H1 (cell line): ENCODE measurements at regions not wholly inside any gene's neighbourhood (a gene's known extent, or its start where the extent isn't known, plus 50 kb on each side); places are given as distances from the start of the nearest gene placed in this dataset.

Source experiments
- CTCF ChIA-PET: fragments of 300-600 bp; sonication (Branson Sonifier 250); formaldehyde crosslinking; loops from one replicate; lab custom pipeline; 2021; ENCODE audit not compliant: partially characterized antibody; lab: Charles Lee
- POLR2A ChIA-PET: fragments of 300-600 bp; sonication (Branson Sonifier 250); formaldehyde crosslinking; loops from one replicate; lab custom pipeline; 2021; ENCODE audit warnings: inconsistent platforms; ENCODE audit not compliant: partially characterized antibody; lab: Charles Lee
- DNase-seq, 2 experiments: peaks; one replicate each; pipeline versions ENCODE4 v3.0.0 to v3.0.0-alpha.2; 2010 to 2022; ENCODE audit warnings: low spot score in 2 of 2, low read depth in 1 of 2, mixed read lengths in 1 of 2
- FAIRE-seq: peaks from 2 replicates; lab custom pipeline; 2011; peaks lifted over from hg19 to GRCh38; lab: Jason Lieb, UNC
- H2AFZ ChIP-seq: 2 replicates; pipeline ENCODE4 v1.8.1; 2012; ENCODE audit warnings: low read length, inconsistent platforms
- H2AK5ac ChIP-seq: 2 replicates; pipeline ENCODE4 v1.6.1; 2013; ENCODE audit warnings: low read depth, low read length
- H2BK120ac ChIP-seq: replicated peaks from 2 replicates; pipeline ENCODE3; 2013; ENCODE audit warnings: low read depth, low read length, inconsistent platforms
- H2BK12ac ChIP-seq: 2 replicates; pipeline ENCODE4 v1.6.1; 2013; ENCODE audit warnings: low read depth, low read length
- H2BK15ac ChIP-seq: 2 replicates; pipeline ENCODE4 v1.6.1; 2013; ENCODE audit warnings: low read length
- H2BK20ac ChIP-seq: 2 replicates; pipeline ENCODE4 v1.6.1; 2013; ENCODE audit warnings: low read length
- H2BK5ac ChIP-seq: 2 replicates; pipeline ENCODE4 v1.6.1; 2013; ENCODE audit warnings: low read depth, low read length
- H3K14ac ChIP-seq: 2 replicates; pipeline ENCODE4 v1.6.1; 2013; ENCODE audit warnings: inconsistent platforms; ENCODE audit not compliant: insufficient read length
- H3K18ac ChIP-seq: 2 replicates; pipeline ENCODE4 v1.6.1; 2013; ENCODE audit warnings: low read length; ENCODE audit errors: extremely low read depth
- H3K23ac ChIP-seq: 2 replicates; pipeline ENCODE4 v1.6.1; 2013; ENCODE audit warnings: inconsistent platforms; ENCODE audit not compliant: insufficient read length
- H3K23me2 ChIP-seq: 2 replicates; pipeline ENCODE4 v1.6.1; 2013; ENCODE audit warnings: low read depth, low read length
- H3K27ac ChIP-seq: 2 replicates; pipeline ENCODE4 v1.6.1; 2011; ENCODE audit warnings: low read depth, low read length, inconsistent platforms
- H3K27me3 ChIP-seq, 4 experiments: replicated peaks in 1 of 4; 1 replicate in 1 of 4; 2 replicates in 3 of 4; pipeline versions ENCODE4 v1.6.1 to v1.8.1; 2011 to 2013; ENCODE audit warnings: low read length in 3 of 4, mild to moderate bottlenecking in 3 of 4, inconsistent platforms in 2 of 4, mixed read lengths in 2 of 4, moderate library complexity in 1 of 4; ENCODE audit not compliant: control insufficient read depth in 3 of 4, insufficient read depth in 3 of 4; ENCODE audit errors: extremely low read depth in 1 of 4
- H3K36me3 ChIP-seq, 4 experiments: 2 replicates each; pipeline versions ENCODE4 v1.6.1 to v1.8.1; 2011 to 2013; ENCODE audit warnings: mild to moderate bottlenecking in 4 of 4, low read length in 3 of 4, moderate library complexity in 2 of 4, control low read depth in 1 of 4, inconsistent platforms in 1 of 4; ENCODE audit not compliant: insufficient read depth in 4 of 4, control insufficient read depth in 2 of 4
- H3K4ac ChIP-seq: replicated peaks from 2 replicates; pipeline ENCODE3; 2013; ENCODE audit warnings: low read length, low read depth, mixed read lengths, inconsistent platforms; ENCODE audit not compliant: insufficient read length
- H3K4me1 ChIP-seq, 4 experiments: replicated peaks in 1 of 4; 1 replicate in 1 of 4; 2 replicates in 3 of 4; pipeline versions ENCODE4 v1.6.1 to v1.8.1; 2011 to 2013; ENCODE audit warnings: low read length in 3 of 4, inconsistent platforms in 2 of 4, mixed read lengths in 1 of 4; ENCODE audit not compliant: insufficient read depth in 4 of 4, control insufficient read depth in 3 of 4
- H3K4me2 ChIP-seq, 2 experiments: 2 replicates each; pipeline versions ENCODE4 v1.6.1 to v1.8.1; 2011 to 2013; ENCODE audit warnings: low read depth in 2 of 2, low read length in 2 of 2, control low read depth in 1 of 2, inconsistent platforms in 1 of 2, mild to moderate bottlenecking in 1 of 2; ENCODE audit not compliant: insufficient read depth in 1 of 2
- H3K4me3 ChIP-seq, 4 experiments: fragments of 200-600, 300-600 bp in 1 of 4; sonication (generic), shearing (Covaris generic), sonication (Bioruptor Twin) in 1 of 4; 2 replicates each; pipeline versions ENCODE4 v1.5.1 to v1.8.1; 2011 to 2016; ENCODE audit warnings: low read length in 4 of 4, low read depth in 3 of 4, control low read depth in 2 of 4, inconsistent platforms in 2 of 4, mild to moderate bottlenecking in 2 of 4, mixed read lengths in 1 of 4, moderate library complexity in 1 of 4; ENCODE audit not compliant: insufficient read depth in 2 of 4; ENCODE audit errors: extremely low read depth in 1 of 4
- H3K56ac ChIP-seq: replicated peaks from 2 replicates; pipeline ENCODE3; 2013; ENCODE audit warnings: low read depth, mild to moderate bottlenecking, mixed read lengths, low read length, inconsistent platforms; ENCODE audit not compliant: insufficient read length
- H3K79me1 ChIP-seq: 2 replicates; pipeline ENCODE4 v1.6.1; 2013; ENCODE audit warnings: low read depth, low read length, control low read depth
- H3K79me2 ChIP-seq, 2 experiments: 2 replicates each; pipeline versions ENCODE4 v1.6.1 to v1.8.1; 2012 to 2013; ENCODE audit warnings: low read length in 2 of 2, mild to moderate bottlenecking in 2 of 2, inconsistent platforms in 1 of 2; ENCODE audit not compliant: insufficient read depth in 2 of 2, control insufficient read depth in 1 of 2
- H3K9ac ChIP-seq, 4 experiments: replicated peaks in 1 of 4; 1 replicate in 1 of 4; 2 replicates in 3 of 4; pipeline versions ENCODE4 v1.6.1 to v1.8.1; 2011 to 2013; ENCODE audit warnings: low read depth in 3 of 4, low read length in 3 of 4, control low read depth in 2 of 4, mild to moderate bottlenecking in 2 of 4, moderate library complexity in 2 of 4, inconsistent platforms in 1 of 4; ENCODE audit errors: extremely low read depth in 1 of 4
- H3K9me3 ChIP-seq, 2 experiments: 2 replicates each; pipeline versions ENCODE4 v1.6.1 to v1.8.1; 2012 to 2013; ENCODE audit warnings: mild to moderate bottlenecking in 2 of 2, moderate library complexity in 2 of 2, control low read depth in 1 of 2, inconsistent platforms in 1 of 2, low read depth in 1 of 2, low read length in 1 of 2, mixed read lengths in 1 of 2; ENCODE audit not compliant: insufficient read depth in 2 of 2
- H4K20me1 ChIP-seq, 2 experiments: replicated peaks in 1 of 2; 2 replicates each; pipeline versions ENCODE3 to v1.8.1; 2011 to 2013; ENCODE audit warnings: inconsistent platforms in 2 of 2, low read length in 2 of 2, mild to moderate bottlenecking in 1 of 2; ENCODE audit not compliant: insufficient read depth in 2 of 2, control insufficient read depth in 1 of 2
- H4K5ac ChIP-seq: 2 replicates; pipeline ENCODE4 v1.6.1; 2013; ENCODE audit warnings: low read length, low read depth, mixed read lengths, inconsistent platforms; ENCODE audit not compliant: insufficient read length
- H4K8ac ChIP-seq: 2 replicates; pipeline ENCODE4 v1.8.0; 2013; ENCODE audit warnings: mild to moderate bottlenecking, moderate library complexity, low read length, inconsistent platforms; ENCODE audit not compliant: insufficient read depth; ENCODE audit errors: extremely low read depth
- H4K91ac ChIP-seq: replicated peaks from 2 replicates; pipeline ENCODE3; 2013; ENCODE audit warnings: low read length, mixed read lengths, inconsistent platforms; ENCODE audit not compliant: insufficient read length
- CBX8 ChIP-seq: fragments of 300-800, 300-1000 bp; sonication (generic); IDR thresholded peaks from 2 replicates; pipeline ENCODE4 v1.7.1; 2016; ENCODE audit warnings: low read depth, low read length, borderline replicate concordance
- CEBPB ChIP-seq: IDR thresholded peaks from 2 replicates; pipeline ENCODE4 v1.6.1; 2012; ENCODE audit warnings: low read depth, low read length
- CHD1 ChIP-seq: IDR thresholded peaks from 2 replicates; pipeline ENCODE4 v1.6.1; 2012; ENCODE audit warnings: low read depth, low read length, improper control_type of control experiment
- CTBP2 ChIP-seq: IDR thresholded peaks from 2 replicates; pipeline ENCODE4 v1.7.0; 2011; ENCODE audit warnings: borderline replicate concordance, mild to moderate bottlenecking, moderate library complexity, mixed read lengths, low read length; ENCODE audit not compliant: insufficient read depth, insufficient read length
- EGR1 ChIP-seq: IDR thresholded peaks from 2 replicates; pipeline ENCODE4 v1.6.1; 2011; ENCODE audit warnings: low read depth, low read length, borderline replicate concordance
- GTF2F1 ChIP-seq: IDR thresholded peaks from 2 replicates; pipeline ENCODE4 v1.6.1; 2012; ENCODE audit warnings: low read depth, low read length, improper control_type of control experiment, borderline replicate concordance
- KDM1A ChIP-seq: fragments of 200-600, 300-600 bp; sonication (generic); IDR thresholded peaks from 2 replicates; pipeline ENCODE4 v1.7.1; 2016; ENCODE audit warnings: mild to moderate bottlenecking, low read length, borderline replicate concordance
- POLR2AphosphoS5 ChIP-seq: IDR thresholded peaks from 2 replicates; pipeline ENCODE4 v1.6.1; 2011; ENCODE audit warnings: low read depth, low read length
- RAD21 ChIP-seq, 2 experiments: IDR thresholded peaks in 1 of 2; conservative IDR thresholded peaks in 1 of 2; 2 replicates each; pipeline ENCODE4 v1.6.1; 2011; ENCODE audit warnings: low read depth in 2 of 2, low read length in 2 of 2, improper control_type of control experiment in 1 of 2, inconsistent platforms in 1 of 2, mild to moderate bottlenecking in 1 of 2, moderate library complexity in 1 of 2
- RBBP5 ChIP-seq: IDR thresholded peaks from 2 replicates; pipeline ENCODE4 v1.7.1; 2012; ENCODE audit warnings: low read depth, mild to moderate bottlenecking, inconsistent platforms, low read length, moderate library complexity, borderline replicate concordance
- RNF2 ChIP-seq: fragments of 200-900, 300-1000 bp; sonication (generic); IDR thresholded peaks from 2 replicates; pipeline ENCODE4 v1.7.1; 2016; ENCODE audit warnings: borderline replicate concordance, low read depth, mild to moderate bottlenecking, antibody characterized with exemption, low read length; ENCODE audit not compliant: poor library complexity, severe bottlenecking; ENCODE audit errors: missing control alignments
- SIN3A ChIP-seq, 2 experiments: IDR thresholded peaks in 1 of 2; conservative IDR thresholded peaks in 1 of 2; 2 replicates each; pipeline ENCODE4 v1.6.1; 2011 to 2012; ENCODE audit warnings: low read length in 2 of 2, improper control_type of control experiment in 1 of 2, low read depth in 1 of 2, mild to moderate bottlenecking in 1 of 2
- WGBS, 2 experiments: shearing (Covaris generic) in 1 of 2; methylation state at CpG; one replicate each; pipeline versions ENCODE4 v1.1.6 to v1.1.7; 2013 to 2015; ENCODE audit warnings: low lambda C conversion rate in 2 of 2, mixed read lengths in 2 of 2, inconsistent platforms in 1 of 2, low coverage in 1 of 2, missing lambda C conversion rate in 1 of 2; ENCODE audit not compliant: insufficient replicate concordance in 2 of 2, insufficient coverage in 1 of 2, insufficient read length in 1 of 2; ENCODE audit errors: extremely low coverage in 1 of 2, missing lambda C conversion rate in 1 of 2; 5-methylcytosine and 5-hydroxymethylcytosine counted together
- TF ChIP-seq, protein P1 (sequence below): IDR thresholded peaks from 2 replicates; pipeline ENCODE4 v1.6.1; 2011; ENCODE audit warnings: low read depth, mild to moderate bottlenecking, low read length; ENCODE audit not compliant: insufficient read depth

DNA sequence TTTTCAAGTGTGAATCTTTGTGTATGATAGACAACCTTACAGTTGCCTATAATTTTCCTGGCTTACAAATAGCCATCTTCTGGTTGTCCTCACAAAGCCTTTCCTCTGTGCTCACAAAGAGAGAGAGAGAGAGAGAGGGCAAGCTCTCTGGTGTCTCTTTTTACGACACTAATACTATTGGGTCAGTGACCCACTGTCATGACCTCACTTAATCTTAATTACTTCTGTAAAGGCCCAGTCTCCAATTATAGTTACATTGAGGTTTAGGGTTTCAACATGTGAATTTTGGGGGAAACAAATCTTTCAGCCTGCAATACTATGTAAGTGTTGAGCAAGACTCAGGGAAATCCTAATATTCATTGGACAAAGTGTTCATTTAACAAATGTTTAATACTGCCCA is 167.4 kb upstream of the COL11A1 start:
- Histone ChIP-seq H3K23ac (no peak overlapping the region), H2BK12ac (no peak overlapping the region), H2BK5ac (no peak overlapping the region), H3K4me2 (no peak overlapping the region), H3K79me1 (no peaks in the 10 kb centered on the region), H3K9ac (no peak overlapping the region), H3K56ac (no peak overlapping the region), H2AFZ (no peak overlapping the region), H3K36me3 (no peaks in the 10 kb centered on the region), H4K20me1 (no peaks in the 10 kb centered on the region), H3K14ac (no peak overlapping the region), H4K5ac (no peak overlapping the region), H3K4me3 (no peak overlapping the region), H3K18ac (no peak overlapping the region), H4K91ac (no peak overlapping the region), H2BK120ac (no peak overlapping the region), H3K27ac (no peak overlapping the region), H2BK15ac (no peak overlapping the region), H2AK5ac (no peak overlapping the region), H3K23me2 (no peaks in the 10 kb centered on the region), H3K9me3 (no peaks in the 10 kb centered on the region), H3K4ac (no peak overlapping the region), H3K79me2 (no peaks in the 10 kb centered on the region), H3K27me3 (no peaks in the 10 kb centered on the region), H4K8ac (no peak overlapping the region), H2BK20ac (no peak overlapping the region), H3K4me1 (0 out of 7 replicates have a peak, but pooled peaks cover 0 to 7% (median 0%) of the 10 kb centered on the region in 4 experiments)
- ChIA-PET CTCF (interaction anchor here (0.6 to 1.3 kb wide), 2 partner anchors 9 to 24 kb away, joined by 4 read pairs; no protein-coding TSS in a partner anchor), POLR2A (no interaction called here)
- 89% methylated on average over 1 of the region's 1 CpG; no CpG with 5 or more reads in 1 of the 2 experiments for WGBS, 2 experiments
- FAIRE-seq (no peak), DNase-seq (no peak)
- TF ChIP-seq CEBPB (no peak), POLR2AphosphoS5 (no peak), GTF2F1 (no peak), RAD21 (IDR thresholded peaks at IDR 0.05 in 1 of 2, conservative IDR thresholded peaks at IDR 0.05 in 1 of 2; ENCODE audit: low read depth in 2 of 2, low read length in 2 of 2) (no peak), CBX8 (no peak), CHD1 (no peak), CTBP2 (no peak), KDM1A (no peak), RNF2 (no peak), SIN3A (conservative IDR thresholded peaks at IDR 0.05 in 1 of 2, IDR thresholded peaks at IDR 0.05 in 1 of 2; ENCODE audit: low read depth in 1 of 2, low read length in 2 of 2) (no peak), EGR1 (no peak), RBBP5 (no peak)
- TF ChIP-seq, protein P1, sequence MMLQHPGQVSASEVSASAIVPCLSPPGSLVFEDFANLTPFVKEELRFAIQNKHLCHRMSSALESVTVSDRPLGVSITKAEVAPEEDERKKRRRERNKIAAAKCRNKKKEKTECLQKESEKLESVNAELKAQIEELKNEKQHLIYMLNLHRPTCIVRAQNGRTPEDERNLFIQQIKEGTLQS = no peak
